ENCODE measurements at regions not wholly inside any gene's neighbourhood (a gene's known extent, or its start where the extent isn't known, plus 50 kb on each side); places are given as distances from the start of the nearest gene placed in this dataset.

DNA sequence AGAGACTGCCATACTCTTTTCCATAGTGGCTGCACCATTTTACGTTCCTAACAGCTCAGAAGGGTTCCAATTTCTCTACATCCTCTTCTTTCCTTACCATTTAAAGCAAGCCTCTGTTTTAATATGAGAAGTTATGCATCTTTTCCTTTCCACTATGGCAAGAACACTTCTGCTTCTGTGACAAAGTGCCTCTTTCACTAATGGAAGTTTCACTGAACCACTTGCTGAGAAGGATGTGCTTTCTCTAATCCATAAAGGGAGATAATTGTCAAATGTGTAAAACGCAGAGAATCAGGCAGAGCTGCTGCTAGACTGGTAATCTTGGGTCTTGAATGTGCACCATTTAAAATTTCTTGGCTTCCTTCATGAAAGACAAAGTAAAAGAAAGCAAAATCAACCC lies 131.6 kb downstream of the PJA2 start:
- H3K79me2 ChIP-seq (ENCODE audit: control insufficient read depth, insufficient read depth, low read length): no peaks in the 10 kb centered on the region
- ATAC-seq (no peak), FAIRE-seq (no peak), DNase-seq (ENCODE audit: low read depth, low spot score) (no peak)
- ChIA-PET SMC1A (ENCODE audit: uncharacterized antibody, unreplicated experiment) (no interaction called here), CTCF (no interaction called here), RAD21 (ENCODE audit: unreplicated experiment) (no interaction called here), POLR2A (no interaction called here)
- intact Hi-C loops (cut with micrococcal nuclease; ENCODE audit: unreplicated experiment) (no loop called here), in situ Hi-C loops (cut with MboI) (no loop called here)
- no peak overlapping the region for H3K4me2 ChIP-seq (ENCODE audit: control insufficient read depth, insufficient read depth)
- H3K9me3 ChIP-seq (replicated peaks; ENCODE audit: control insufficient read depth, insufficient read depth, low read length): no peaks in the 10 kb centered on the region
- no peaks in the 10 kb centered on the region for H4K20me1 ChIP-seq (ENCODE audit: control insufficient read depth, insufficient read depth)
- H3K27ac ChIP-seq (ENCODE audit: control insufficient read depth, insufficient read depth): no peak overlapping the region
- BruUV-seq (replicated peaks): no TSS peak
- no peaks in the 10 kb centered on the region for H3K4me1 ChIP-seq (ENCODE audit: control insufficient read depth, insufficient read depth, low read length)
- no peak overlapping the region for H2AFZ ChIP-seq (ENCODE audit: control insufficient read depth, low read depth, low read length)
- 28% methylated on average over 2 of the region's 2 CpGs for WGBS (ENCODE audit: insufficient coverage, insufficient replicate concordance, low lambda C conversion rate, missing lambda C conversion rate)
- TF ChIP-seq TARDBP (IDR thresholded peaks at IDR 0.05; ENCODE audit: borderline replicate concordance) (no peak), HDAC6 (IDR thresholded peaks at IDR 0.05; ENCODE audit: unreplicated experiment) (no peak), MTA3 (IDR thresholded peaks at IDR 0.05; ENCODE audit: borderline replicate concordance, low read length) (no peak), FOXM1 (IDR thresholded peaks at IDR 0.05; ENCODE audit: low read depth, low read length) (no peak), POU2F2 (IDR thresholded peaks at IDR 0.05; ENCODE audit: borderline replicate concordance, low read depth, low read length) (no peak), POLR2AphosphoS2 (IDR thresholded peaks at IDR 0.05; ENCODE audit: low read depth, low read length) (no peak), ESRRA (IDR thresholded peaks at IDR 0.05; ENCODE audit: low read length) (no peak), ATF2 (IDR thresholded peaks at IDR 0.05; ENCODE audit: low read length) (no peak), SREBF2 (IDR thresholded peaks at IDR 0.05; ENCODE audit: low read length) (no peak), NFIC (IDR thresholded peaks at IDR 0.05; ENCODE audit: low read depth, low read length) (no peak), ZNF384 (IDR thresholded peaks at IDR 0.05; ENCODE audit: borderline replicate concordance, low read depth, low read length) (no peak), ZSCAN29 (IDR thresholded peaks at IDR 0.05) (no peak), SRF (IDR thresholded peaks at IDR 0.05; ENCODE audit: low read depth in 2 of 2, low read length in 2 of 2) (no peak), SREBF1 (IDR thresholded peaks at IDR 0.05; ENCODE audit: low read length) (no peak), MEF2A (IDR thresholded peaks at IDR 0.05; ENCODE audit: insufficient read depth, low read depth, low read length) (no peak), NKRF (conservative IDR thresholded peaks at IDR 0.05) (no peak)
- H3K4me3 ChIP-seq: no peak overlapping the region
- H3K27me3 ChIP-seq (replicated peaks in 1 of 2; ENCODE audit: control insufficient read depth in 2 of 2, insufficient read depth in 2 of 2, low read length in 1 of 2): no peaks in the 10 kb centered on the region
- H3K36me3 ChIP-seq (ENCODE audit: control insufficient read depth in 2 of 2, insufficient read depth in 2 of 2, low read length in 1 of 2): no peaks in the 10 kb centered on the region
- no peak overlapping the region for H3K9ac ChIP-seq (ENCODE audit: control insufficient read depth, insufficient read depth, low read length)
